Right lobe of liver (tissue), 4 donors: ENCODE measurements at regions not wholly inside any gene's neighbourhood (a gene's known extent, or its start where the extent isn't known, plus 50 kb on each side); places are given as distances from the start of the nearest gene placed in this dataset.

Experiments used
- CTCF ChIP-seq, 4 donors: fragments of 200-600 bp in 3 of 4; fragments of 450-650 bp in 1 of 4; IDR thresholded peaks; one replicate each; pipeline versions ENCODE4 v1.5.1 to v1.8.0; 2016 to 2022; ENCODE audit warnings: antibody characterized with exemption in 4 of 4, mild to moderate bottlenecking in 2 of 4
- POLR2A ChIP-seq: fragments of 450-650 bp; IDR thresholded peaks from one replicate; pipeline ENCODE4 v1.6.1; 2017; ENCODE audit warnings: antibody characterized with exemption, mild to moderate bottlenecking
- donor health status: DM: no; HTN: no; CAD: no.
- donor health status: DM: no; HTN: no; CAD: no.
- donor health status: DM: no; HTN: yes; CAD: no.

- TF ChIP-seq CTCF (IDR thresholded peaks at IDR 0.05) (no peak), POLR2A (no peak)
Observed at GRCh38 chr1:218705911-218706893, 361.1 kb downstream of the TGFB2 start.
